Heart left ventricle (tissue), 13 donors: ENCODE measurements at regions not wholly inside any gene's neighbourhood (a gene's known extent, or its start where the extent isn't known, plus 50 kb on each side); places are given as distances from the start of the nearest gene placed in this dataset.

Experiments used
- POLR2A ChIP-seq, 2 donors: fragments of 450-650 bp; IDR thresholded peaks; one replicate each; pipeline ENCODE4 v1.6.1; 2017; ENCODE audit warnings: antibody characterized with exemption in 2 of 2, mild to moderate bottlenecking in 2 of 2, moderate library complexity in 2 of 2
- TF ChIP-seq, protein P1 (sequence below), 12 donors: fragments of 200-600 bp; sonication (generic) in 4 of 12; IDR thresholded peaks; one replicate each; pipeline versions ENCODE4 v1.5.0 to v1.8.0; 2018 to 2022; ENCODE audit warnings: antibody characterized with exemption in 12 of 12, mild to moderate bottlenecking in 5 of 12
- donor health status: ischemic (EF 13 %, LVEDD 7.1; RV severe dilation, severe dysfunction).
- donor health status: DM: no; HTN: yes; CAD: no.
- donor health status: DM: no; HTN: no; CAD: no.
- donor health status: ischemic (EF 25% LVEDD 6.9; RV normal size, moderate dysfunction).
- donor health status: ischemic (EF 25% LVEDD 5.7; RV mildly dilated, moderate dysfunction).
- donor health status: ischemic (EF 35%, LVEDD 5.7; RV mildly dilated, moderate dysfunction).
- donor health status: nonischemic (EF 11% LVEDD 7.7; RV severe dilation, severe dysfunction).
- donor health status: DM: yes; HTN: yes; CAD: no.
- donor health status: PGD.
- donor health status: ischemic (EF 29% LVEDD 5.4; RV normal size, mild dysfunction).
- donor health status: nonischemic (EF 23%, LVEDD 6.1; RV moderate dilation, normal function).

DNA sequence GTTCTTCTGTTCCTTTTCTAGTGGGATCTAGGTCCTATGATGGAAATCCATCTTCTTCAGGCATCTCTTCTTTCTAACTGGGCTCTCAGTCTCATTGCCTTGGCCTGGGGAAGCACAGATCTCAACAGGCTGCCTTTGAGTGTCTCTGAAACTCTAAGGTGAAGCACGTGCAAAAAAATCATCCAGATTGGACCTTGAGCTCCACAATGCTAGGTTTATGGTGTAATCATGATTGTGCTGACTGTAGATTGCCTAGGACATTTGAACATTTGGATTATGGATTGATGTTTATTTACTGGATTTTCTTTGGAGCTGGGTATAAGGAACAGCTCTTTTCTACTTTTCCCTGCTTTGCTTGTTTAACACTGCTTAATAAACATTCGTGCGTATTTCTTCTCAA lies 191.5 kb upstream of the NR3C2 start:
- TF ChIP-seq, protein P1, sequence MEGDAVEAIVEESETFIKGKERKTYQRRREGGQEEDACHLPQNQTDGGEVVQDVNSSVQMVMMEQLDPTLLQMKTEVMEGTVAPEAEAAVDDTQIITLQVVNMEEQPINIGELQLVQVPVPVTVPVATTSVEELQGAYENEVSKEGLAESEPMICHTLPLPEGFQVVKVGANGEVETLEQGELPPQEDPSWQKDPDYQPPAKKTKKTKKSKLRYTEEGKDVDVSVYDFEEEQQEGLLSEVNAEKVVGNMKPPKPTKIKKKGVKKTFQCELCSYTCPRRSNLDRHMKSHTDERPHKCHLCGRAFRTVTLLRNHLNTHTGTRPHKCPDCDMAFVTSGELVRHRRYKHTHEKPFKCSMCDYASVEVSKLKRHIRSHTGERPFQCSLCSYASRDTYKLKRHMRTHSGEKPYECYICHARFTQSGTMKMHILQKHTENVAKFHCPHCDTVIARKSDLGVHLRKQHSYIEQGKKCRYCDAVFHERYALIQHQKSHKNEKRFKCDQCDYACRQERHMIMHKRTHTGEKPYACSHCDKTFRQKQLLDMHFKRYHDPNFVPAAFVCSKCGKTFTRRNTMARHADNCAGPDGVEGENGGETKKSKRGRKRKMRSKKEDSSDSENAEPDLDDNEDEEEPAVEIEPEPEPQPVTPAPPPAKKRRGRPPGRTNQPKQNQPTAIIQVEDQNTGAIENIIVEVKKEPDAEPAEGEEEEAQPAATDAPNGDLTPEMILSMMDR (IDR thresholded peaks at IDR 0.05): no peak
- no peak for TF ChIP-seq POLR2A (IDR thresholded peaks at IDR 0.05)
